NCI-H2196 treated with DMSO at 0.1 percent for 48 hours (cell line): ENCODE measurements at regions not wholly inside any gene's neighbourhood (a gene's known extent, or its start where the extent isn't known, plus 50 kb on each side); places are given as distances from the start of the nearest gene placed in this dataset.

Experiments
- DNase-seq: peaks from one replicate; lab custom pipeline; 2025; ENCODE audit not compliant: unreplicated experiment; lab: John Stamatoyannopoulos, UW

- no peak for DNase-seq
Measured at GRCh38 chr1:34645109-34645688, 109.6 kb upstream of the GJB5 start.

GRCh38 chr1:34645919-34646318 lies 108.9 kb upstream of the GJB5 start:
- no peak for DNase-seq

- no peak for DNase-seq
Measured at GRCh38 chr1:34648501-34648900, 106.3 kb upstream of the GJB5 start.

GRCh38 chr1:34650090-34650489 lies 104.8 kb upstream of the GJB5 start:
- no peak for DNase-seq

- DNase-seq: no peak
Measured at GRCh38 chr1:34650800-34651199, 104.0 kb upstream of the GJB5 start.

- DNase-seq: no peak
Measured at GRCh38 chr1:34653110-34653509, 101.7 kb upstream of the GJB5 start.

DNA sequence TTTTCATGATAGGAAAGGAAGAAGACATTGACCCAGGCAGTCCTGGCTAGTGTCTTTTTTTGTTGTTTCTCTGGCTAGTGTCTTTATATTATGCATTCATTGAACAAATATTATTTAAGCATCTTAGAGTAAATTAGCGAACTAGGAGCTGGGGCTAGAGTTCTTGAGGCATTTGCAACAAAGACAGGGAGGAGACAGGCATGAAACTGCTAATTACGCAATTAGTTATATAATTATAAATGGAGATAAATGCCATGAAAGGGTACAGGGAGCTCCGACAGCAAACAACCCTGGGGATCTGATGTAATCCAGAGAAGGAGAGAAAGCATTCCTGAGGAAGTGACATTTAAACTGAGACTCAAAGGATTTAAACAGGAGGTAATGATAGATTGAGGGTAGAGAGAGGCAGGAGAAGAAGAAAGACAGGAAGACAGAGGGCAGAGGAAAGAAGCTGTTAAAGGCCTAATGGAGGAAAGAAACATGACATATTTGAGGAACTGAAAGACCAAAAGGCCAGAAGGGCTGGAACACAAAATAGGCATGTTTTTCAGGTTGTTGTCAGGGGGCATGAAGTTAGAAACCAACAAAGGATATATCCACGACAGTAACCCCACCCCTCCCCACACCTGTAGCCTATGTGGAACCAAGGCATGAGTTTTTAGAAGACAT lies 99.5 kb upstream of the GJB5 start:
- no peak for DNase-seq

DNA sequence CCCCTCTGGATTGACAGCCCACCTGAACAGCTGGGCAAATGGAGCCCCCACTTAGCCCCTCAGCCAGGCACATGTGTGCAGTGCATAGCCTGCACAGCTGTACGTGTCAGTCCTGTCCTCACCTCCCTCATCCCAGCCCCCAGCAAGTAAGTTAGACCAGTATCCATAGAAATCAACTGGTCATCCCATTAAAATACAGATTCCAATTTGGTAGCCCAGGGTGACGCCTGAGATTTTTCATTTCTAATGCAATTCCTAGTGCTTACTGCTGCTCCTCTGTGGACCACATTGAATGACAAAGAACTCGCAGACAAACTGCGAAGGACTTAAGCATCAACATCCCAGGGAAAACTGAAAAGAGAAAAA lies 99.0 kb upstream of the GJB5 start:
- DNase-seq: no peak

DNA sequence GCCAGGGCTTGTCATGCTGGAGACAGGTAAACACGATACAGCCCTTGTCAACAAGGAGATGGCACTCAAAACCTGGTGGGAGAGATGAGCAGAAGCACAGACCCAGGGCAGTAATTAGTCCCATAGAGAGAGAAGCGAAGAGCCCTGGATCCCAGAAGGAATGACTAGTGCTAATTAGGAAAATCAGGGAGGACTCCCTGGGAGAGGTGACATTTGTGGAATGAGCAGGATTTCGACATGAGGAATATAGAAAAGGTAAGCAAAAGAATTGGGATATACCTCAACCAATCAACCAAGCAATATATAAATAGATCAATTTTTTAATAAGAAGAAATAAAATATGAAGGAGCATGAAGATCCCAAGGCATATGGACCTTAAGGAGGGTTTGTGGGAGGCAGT lies 98.5 kb upstream of the GJB5 start:
- DNase-seq: no peak

DNA sequence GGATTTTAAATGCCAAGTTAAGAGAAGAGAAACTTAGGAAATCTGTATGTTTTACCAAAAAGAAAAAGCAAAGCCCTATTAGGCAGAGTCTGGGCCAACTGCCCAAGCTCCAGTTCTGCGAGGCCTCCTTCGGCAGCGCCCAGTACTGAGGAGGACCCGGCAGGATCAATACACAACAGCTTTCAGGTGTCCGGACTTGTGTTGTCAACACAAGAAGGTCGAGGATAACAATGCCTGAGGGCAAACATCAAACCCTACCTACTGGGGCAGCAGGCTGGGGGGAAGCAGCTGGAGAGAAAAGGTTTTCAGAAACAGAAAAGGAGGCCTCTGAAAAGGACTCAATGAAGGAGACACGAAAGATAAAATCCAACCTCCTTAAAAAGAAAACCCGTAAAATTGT lies 98.1 kb upstream of the GJB5 start:
- DNase-seq: no peak

- no peak for DNase-seq
Measured at GRCh38 chr1:34657266-34657665, 97.6 kb upstream of the GJB5 start.

- no peak for DNase-seq
Measured at GRCh38 chr1:34657849-34658248, 97.0 kb upstream of the GJB5 start.

DNA sequence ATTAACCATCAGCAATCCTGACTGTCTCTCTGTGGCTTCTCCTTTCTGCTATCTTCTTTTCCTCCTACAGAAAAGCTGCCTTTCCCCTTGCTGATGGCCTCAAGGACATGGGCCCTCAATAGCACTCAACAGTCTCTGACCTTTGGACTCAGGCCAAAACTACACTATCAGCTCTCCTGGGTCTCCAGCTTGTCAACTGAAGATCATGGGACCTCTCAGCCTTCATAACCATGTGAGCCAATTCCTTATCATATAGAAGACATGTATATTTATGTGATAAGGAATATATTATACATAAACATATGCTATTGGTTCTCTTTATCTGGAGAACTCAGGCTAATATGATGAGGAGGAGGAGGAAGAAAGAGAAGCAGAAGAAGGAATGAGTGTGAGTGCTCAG lies 91.8 kb upstream of the GJB5 start:
- DNase-seq: no peak

DNA sequence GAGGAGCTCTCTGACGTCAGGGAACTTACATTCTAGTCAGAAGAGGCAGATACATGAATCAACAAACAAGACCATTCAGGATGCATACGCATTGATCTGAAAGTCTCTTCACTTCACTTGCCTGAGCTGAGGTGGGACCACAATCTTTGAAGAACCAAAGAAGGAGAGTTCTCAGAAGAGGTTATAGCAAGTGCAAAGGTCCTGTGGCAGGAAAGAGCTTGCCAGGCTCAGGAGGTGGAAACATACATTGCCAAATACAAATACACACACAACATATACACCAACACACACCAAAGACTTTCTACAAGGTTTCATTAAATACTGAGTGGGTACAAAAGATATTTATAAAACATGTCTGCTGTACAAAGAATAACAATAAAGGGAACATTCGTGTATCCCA lies 86.8 kb upstream of the GJB5 start:
- no peak for DNase-seq

- DNase-seq: no peak
Measured at GRCh38 chr1:34670982-34671381, 83.9 kb upstream of the GJB5 start.

DNA sequence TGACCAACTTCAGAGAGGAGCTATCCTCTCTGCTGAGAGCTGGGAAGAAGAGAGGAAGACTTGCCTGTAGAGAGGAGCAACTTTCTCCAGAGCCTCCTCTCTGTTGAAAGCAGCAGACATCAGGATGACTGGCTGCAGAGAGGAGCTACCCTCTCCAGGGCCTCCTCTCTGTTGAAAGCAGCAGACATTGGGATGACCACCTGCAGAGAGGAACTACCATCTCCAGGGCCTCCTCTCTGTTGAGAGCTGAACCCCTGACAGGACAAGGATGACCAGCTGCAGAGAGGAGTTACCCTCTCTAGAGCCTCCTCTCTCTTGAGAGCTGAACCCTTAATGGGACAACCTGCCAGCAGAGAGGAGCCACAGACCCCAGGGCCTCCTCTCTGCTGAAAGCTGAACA lies 83.0 kb upstream of the GJB5 start:
- no peak for DNase-seq

DNA sequence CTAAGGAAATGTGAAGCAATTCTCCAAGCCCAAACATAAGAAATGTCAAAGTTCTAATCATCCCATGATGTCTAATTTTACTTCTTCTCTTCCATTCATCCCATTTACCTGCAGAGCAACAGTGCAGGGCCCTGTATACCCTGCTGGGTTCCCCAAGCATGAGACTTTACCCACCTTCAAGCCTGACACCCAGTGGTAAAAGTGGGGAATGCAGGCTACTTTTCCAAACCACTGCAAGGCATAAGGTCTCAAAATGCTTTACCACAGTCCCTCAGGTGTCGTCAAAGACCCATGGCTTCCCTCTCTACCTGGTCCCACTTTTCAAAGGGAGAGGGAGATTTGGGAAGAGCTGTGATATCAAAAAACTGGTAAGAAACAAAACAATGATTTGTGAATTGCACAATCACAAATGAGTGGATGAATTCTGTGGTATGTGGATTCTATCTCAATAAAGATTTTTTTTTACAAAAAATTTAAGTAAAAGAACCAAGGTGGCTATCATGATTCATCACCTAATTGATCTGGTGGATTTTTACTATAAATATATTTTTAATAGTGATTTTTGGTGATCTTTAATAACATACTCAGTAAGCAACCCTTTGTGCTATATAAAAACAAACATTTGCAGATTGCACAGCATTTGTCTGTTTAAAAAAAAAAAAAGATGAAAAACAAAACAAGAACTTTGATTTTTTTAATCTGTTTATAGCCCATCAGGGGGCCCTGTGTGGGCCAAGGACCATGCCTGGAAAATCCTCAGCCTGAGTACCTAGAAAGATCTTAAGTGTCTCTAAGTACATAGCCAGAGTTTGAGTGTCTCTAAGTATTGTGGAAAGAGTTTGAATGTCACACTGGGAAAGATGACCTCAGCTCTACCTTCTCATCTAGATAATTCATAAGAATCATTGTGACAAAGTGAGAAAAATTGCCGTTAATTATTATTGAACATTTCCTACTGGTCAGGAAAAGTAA lies 73.1 kb upstream of the GJB5 start:
- peak; percentile 7 for DNase-seq

DNA sequence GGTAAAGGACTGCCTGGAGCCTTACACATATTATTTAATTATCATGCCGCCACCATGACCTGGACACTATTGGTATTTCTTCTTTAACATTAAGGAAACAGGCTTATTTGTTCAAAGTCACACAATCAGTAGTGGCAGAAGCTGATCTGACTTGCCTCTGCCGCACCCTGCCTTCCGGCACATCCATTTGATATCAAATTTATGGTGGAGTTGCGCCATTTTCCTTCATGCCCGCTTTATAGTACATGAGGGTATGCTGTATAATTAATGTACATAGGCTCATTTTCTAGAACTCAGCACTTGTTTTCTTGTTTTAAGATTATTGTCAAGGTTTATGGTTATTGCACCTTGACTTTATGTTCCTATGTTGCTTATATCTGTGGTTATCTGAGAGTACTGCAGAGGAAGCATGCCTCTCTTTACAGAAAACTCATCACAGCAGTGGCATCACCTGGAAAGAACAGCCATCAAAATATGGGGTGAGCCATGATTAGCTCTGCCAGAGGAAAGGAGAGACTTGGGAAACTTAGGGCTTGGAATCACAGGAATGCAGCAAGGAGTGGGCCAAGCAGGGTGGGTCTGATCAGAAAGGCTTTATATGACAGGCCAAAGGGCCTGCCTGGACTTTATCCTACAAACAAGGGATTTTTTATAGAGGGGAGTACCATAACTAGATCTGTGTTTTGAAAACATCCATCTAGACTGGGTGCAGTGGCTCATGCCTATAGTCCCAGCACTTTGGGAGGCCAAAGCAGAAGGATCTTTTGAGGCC lies 72.2 kb upstream of the GJB5 start:
- DNase-seq: no peak

DNA sequence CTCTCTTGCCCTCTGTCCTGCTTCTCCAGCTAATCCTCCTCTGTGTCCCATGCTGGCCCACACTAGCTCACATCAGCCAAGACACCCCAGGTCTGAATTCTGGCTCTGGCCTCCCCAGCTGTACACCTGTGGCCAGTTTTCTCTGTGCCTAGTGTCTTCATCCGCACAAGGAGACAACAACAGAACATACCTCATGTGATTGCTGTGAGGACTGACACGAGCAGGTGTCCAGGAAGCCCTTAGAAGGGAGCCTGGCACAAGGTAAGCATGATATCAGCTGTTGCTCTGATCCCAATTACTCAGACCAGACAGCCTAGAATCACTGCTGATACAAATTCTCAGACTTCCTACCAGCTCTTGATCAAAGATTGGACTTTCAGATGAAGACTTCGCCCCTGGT lies 71.2 kb upstream of the GJB5 start:
- no peak for DNase-seq

DNA sequence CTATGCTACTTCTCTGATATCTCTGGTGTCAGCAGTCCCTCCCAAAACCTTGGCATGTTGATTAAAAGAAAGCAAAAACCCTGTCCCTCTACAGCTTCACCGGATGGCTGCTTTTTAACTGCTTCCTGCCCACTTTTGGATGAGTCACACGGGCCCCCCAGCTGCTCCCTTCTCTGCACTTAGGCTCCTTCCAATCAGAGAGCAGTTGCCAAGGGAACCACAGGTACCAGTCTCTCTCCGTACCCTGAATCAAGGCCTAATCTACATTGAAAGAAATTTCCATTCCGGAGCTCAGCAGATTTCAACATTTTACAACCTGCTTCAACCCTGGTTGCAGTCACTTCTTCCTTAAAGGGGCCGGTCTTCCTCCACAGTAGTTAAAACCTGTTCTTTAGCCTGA lies 70.6 kb upstream of the GJB5 start:
- DNase-seq: no peak

- DNase-seq: no peak
Measured at GRCh38 chr1:34685225-34685624, 69.6 kb upstream of the GJB5 start.
